ENCODE measurements at regions not wholly inside any gene's neighbourhood (a gene's known extent, or its start where the extent isn't known, plus 50 kb on each side); places are given as distances from the start of the nearest gene placed in this dataset.

DNA sequence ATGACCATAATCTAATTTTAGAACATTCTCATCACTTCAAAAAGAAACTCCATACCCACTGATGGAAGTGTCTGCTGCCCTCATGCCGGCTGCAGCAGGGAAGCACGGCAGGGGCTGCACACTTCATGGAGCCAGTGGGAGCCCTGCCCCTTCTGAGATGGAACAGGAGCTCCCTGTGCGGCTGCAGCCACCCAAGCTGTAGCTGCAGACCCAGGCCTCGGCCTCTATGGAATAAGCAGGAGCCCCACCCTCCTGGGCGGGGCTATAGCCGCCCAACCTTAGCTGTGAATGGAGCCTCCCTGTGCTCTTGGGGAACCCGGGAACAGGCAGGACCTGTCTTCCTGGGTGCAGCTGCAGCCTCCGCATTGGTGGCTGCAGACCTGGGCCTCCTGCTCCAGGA lies 128.5 kb downstream of the NUDT12 start (continued):
- TF ChIP-seq, protein P1, sequence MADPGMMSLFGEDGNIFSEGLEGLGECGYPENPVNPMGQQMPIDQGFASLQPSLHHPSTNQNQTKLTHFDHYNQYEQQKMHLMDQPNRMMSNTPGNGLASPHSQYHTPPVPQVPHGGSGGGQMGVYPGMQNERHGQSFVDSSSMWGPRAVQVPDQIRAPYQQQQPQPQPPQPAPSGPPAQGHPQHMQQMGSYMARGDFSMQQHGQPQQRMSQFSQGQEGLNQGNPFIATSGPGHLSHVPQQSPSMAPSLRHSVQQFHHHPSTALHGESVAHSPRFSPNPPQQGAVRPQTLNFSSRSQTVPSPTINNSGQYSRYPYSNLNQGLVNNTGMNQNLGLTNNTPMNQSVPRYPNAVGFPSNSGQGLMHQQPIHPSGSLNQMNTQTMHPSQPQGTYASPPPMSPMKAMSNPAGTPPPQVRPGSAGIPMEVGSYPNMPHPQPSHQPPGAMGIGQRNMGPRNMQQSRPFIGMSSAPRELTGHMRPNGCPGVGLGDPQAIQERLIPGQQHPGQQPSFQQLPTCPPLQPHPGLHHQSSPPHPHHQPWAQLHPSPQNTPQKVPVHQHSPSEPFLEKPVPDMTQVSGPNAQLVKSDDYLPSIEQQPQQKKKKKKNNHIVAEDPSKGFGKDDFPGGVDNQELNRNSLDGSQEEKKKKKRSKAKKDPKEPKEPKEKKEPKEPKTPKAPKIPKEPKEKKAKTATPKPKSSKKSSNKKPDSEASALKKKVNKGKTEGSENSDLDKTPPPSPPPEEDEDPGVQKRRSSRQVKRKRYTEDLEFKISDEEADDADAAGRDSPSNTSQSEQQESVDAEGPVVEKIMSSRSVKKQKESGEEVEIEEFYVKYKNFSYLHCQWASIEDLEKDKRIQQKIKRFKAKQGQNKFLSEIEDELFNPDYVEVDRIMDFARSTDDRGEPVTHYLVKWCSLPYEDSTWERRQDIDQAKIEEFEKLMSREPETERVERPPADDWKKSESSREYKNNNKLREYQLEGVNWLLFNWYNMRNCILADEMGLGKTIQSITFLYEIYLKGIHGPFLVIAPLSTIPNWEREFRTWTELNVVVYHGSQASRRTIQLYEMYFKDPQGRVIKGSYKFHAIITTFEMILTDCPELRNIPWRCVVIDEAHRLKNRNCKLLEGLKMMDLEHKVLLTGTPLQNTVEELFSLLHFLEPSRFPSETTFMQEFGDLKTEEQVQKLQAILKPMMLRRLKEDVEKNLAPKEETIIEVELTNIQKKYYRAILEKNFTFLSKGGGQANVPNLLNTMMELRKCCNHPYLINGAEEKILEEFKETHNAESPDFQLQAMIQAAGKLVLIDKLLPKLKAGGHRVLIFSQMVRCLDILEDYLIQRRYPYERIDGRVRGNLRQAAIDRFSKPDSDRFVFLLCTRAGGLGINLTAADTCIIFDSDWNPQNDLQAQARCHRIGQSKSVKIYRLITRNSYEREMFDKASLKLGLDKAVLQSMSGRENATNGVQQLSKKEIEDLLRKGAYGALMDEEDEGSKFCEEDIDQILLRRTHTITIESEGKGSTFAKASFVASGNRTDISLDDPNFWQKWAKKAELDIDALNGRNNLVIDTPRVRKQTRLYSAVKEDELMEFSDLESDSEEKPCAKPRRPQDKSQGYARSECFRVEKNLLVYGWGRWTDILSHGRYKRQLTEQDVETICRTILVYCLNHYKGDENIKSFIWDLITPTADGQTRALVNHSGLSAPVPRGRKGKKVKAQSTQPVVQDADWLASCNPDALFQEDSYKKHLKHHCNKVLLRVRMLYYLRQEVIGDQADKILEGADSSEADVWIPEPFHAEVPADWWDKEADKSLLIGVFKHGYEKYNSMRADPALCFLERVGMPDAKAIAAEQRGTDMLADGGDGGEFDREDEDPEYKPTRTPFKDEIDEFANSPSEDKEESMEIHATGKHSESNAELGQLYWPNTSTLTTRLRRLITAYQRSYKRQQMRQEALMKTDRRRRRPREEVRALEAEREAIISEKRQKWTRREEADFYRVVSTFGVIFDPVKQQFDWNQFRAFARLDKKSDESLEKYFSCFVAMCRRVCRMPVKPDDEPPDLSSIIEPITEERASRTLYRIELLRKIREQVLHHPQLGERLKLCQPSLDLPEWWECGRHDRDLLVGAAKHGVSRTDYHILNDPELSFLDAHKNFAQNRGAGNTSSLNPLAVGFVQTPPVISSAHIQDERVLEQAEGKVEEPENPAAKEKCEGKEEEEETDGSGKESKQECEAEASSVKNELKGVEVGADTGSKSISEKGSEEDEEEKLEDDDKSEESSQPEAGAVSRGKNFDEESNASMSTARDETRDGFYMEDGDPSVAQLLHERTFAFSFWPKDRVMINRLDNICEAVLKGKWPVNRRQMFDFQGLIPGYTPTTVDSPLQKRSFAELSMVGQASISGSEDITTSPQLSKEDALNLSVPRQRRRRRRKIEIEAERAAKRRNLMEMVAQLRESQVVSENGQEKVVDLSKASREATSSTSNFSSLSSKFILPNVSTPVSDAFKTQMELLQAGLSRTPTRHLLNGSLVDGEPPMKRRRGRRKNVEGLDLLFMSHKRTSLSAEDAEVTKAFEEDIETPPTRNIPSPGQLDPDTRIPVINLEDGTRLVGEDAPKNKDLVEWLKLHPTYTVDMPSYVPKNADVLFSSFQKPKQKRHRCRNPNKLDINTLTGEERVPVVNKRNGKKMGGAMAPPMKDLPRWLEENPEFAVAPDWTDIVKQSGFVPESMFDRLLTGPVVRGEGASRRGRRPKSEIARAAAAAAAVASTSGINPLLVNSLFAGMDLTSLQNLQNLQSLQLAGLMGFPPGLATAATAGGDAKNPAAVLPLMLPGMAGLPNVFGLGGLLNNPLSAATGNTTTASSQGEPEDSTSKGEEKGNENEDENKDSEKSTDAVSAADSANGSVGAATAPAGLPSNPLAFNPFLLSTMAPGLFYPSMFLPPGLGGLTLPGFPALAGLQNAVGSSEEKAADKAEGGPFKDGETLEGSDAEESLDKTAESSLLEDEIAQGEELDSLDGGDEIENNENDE (IDR thresholded peaks at IDR 0.05; ENCODE audit: insufficient replicate concordance, low read length) = no peak
- TF ChIP-seq ZNF274 (IDR thresholded peaks at IDR 0.05; ENCODE audit: borderline replicate concordance, extremely low read depth, low read length) = no peak
- no peak for TF ChIP-seq EP300 (IDR thresholded peaks at IDR 0.05; ENCODE audit: borderline replicate concordance in 1 of 2, low read depth in 2 of 2, low read length in 2 of 2)
- no peak for TF ChIP-seq CBX5 (IDR thresholded peaks at IDR 0.05; ENCODE audit: low read depth, low read length)
- TF ChIP-seq YY1 (IDR thresholded peaks at IDR 0.05; ENCODE audit: low read depth, low read length) = no peak
- no peak for TF ChIP-seq POLR2AphosphoS5 (IDR thresholded peaks at IDR 0.05; ENCODE audit: low read depth, low read length)
- TF ChIP-seq POU5F1 (IDR thresholded peaks at IDR 0.05; ENCODE audit: low read depth, low read length) = no peak
- TF ChIP-seq, protein P2, sequence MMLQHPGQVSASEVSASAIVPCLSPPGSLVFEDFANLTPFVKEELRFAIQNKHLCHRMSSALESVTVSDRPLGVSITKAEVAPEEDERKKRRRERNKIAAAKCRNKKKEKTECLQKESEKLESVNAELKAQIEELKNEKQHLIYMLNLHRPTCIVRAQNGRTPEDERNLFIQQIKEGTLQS (IDR thresholded peaks at IDR 0.05; ENCODE audit: insufficient read depth, low read depth, low read length) = no peak
- no peak for TF ChIP-seq JUND (IDR thresholded peaks at IDR 0.05; ENCODE audit: low read length)
